Ramos (cell line): ENCODE measurements at regions not wholly inside any gene's neighbourhood (a gene's known extent, or its start where the extent isn't known, plus 50 kb on each side); places are given as distances from the start of the nearest gene placed in this dataset.
"Not testable (repeated sequence)": the region's sequence is repeated elsewhere in the genome, so short reads cannot be mapped to it uniquely, and the experiment has no call there.

Source experiments
- in situ Hi-C: fragments of 300-500 bp; cut with MboI; formaldehyde crosslinking; loops from one replicate; pipeline ENCODE4 v1.14.3; 2022; ENCODE audit warnings: low sequenced_read_pairs; ENCODE audit not compliant: unreplicated experiment

DNA sequence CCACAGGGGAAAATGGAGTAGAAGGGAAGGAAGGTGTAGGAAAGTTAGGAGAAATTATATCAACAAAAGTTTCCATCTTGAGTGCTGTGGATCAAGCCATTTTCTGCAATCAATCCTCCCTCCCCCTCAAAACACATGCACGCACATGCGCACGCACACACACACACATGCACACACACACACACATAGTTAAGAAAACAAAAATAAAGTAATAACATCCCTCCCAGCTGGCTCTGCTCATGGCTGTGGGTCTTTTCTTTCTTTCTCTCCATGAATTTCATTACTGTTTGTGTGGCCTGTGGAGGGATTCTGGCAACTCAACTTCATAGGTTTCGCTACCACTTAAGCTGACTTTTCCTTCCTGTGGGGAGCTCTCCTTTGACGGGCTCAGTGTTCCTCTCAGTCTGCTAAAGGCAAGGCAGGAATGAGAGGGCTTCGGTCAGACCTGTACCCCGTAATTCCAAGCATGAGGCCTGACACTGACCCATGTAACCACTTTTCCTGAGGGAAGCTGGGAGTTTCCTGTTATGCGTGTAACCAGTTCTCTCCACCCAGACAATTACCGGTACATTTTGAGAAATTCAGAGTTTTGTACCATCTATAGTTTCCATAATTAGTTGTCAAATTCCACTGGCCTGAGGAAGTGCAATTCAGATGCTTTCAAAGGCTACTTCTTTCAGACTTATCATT lies 79.8 kb downstream of the ZNF92 start:
- in situ Hi-C loops = no loop called here

GRCh38 chr7:65454469-65454868 lies 80.8 kb downstream of the ZNF92 start:
- in situ Hi-C loops = no loop called here

DNA sequence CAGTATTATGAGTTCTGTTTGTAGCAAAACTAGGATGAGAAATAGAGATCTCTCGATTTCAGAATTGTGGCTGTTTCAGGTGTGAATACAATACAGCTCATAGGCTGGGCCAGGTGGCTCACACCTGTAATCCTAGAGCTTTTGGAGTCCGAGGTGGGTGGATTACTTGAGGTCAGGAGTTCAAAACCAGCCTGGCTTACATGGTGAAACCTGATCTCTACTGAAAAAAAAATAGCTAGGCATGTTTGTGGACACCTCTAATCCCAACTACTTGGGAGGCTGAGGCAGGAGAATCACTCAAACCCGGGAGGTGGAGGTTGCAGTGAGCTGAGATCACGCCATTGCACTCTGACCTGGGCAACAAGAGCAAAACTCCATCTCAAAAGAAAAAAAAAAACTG lies 81.4 kb downstream of the ZNF92 start:
- in situ Hi-C loops = not testable (repeated sequence)

DNA sequence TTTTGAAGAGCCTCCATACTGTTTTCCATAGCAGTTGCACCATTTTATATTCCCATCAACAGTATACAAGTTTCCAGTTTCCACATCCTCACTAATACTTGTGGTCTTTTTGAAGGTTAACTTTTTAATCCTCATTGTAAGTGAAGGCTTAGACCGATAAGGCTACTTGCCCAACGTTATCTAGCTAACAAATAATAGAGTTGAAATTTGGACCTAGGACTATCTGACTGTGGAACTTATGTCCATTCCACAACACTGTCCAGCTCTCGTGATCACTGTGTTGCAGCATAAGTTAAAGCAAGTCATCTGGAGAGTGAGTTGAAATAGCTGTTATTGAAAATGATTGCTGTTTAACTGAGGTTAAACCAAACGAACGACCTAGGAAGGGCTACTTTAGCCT lies 84.0 kb downstream of the ZNF92 start:
- in situ Hi-C loops = no loop called here

GRCh38 chr7:65459438-65459837 lies 85.8 kb downstream of the ZNF92 start:
- in situ Hi-C loops = no loop called here

- in situ Hi-C loops = no loop called here
These were observed 88.6 kb downstream of the ZNF92 start for GRCh38 chr7:65462148-65462716.

DNA sequence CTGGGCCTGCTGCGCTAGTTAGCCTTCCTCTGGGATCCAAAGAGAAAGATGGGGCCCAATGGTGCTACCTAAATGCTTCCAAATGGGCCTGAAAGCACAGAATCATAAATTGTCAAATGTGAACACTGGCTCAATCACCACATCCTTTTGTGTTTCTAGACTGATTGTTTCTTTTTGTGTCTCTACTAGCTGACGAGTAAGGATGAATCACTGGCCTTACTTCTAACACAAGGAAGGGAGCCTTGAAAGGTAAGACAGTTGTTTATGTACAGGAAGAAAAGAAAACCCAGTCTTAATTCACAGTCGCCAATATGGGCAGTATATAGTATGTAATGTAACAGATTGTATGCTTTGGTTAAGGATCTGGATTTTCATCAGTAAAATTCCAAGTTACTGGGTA lies 89.5 kb downstream of the ZNF92 start:
- in situ Hi-C loops = no loop called here

GRCh38 chr7:65469919-65470558 lies 96.4 kb downstream of the ZNF92 start:
- in situ Hi-C loops = loop anchor here (10.0 kb wide), 1 partner anchor 785 kb away; no protein-coding TSS in a partner anchor

- in situ Hi-C loops = loop anchor here (10.0 kb wide), 1 partner anchor 787 kb away; no protein-coding TSS in a partner anchor
These were observed 97.9 kb downstream of the ZNF92 start for GRCh38 chr7:65471587-65471986.

DNA sequence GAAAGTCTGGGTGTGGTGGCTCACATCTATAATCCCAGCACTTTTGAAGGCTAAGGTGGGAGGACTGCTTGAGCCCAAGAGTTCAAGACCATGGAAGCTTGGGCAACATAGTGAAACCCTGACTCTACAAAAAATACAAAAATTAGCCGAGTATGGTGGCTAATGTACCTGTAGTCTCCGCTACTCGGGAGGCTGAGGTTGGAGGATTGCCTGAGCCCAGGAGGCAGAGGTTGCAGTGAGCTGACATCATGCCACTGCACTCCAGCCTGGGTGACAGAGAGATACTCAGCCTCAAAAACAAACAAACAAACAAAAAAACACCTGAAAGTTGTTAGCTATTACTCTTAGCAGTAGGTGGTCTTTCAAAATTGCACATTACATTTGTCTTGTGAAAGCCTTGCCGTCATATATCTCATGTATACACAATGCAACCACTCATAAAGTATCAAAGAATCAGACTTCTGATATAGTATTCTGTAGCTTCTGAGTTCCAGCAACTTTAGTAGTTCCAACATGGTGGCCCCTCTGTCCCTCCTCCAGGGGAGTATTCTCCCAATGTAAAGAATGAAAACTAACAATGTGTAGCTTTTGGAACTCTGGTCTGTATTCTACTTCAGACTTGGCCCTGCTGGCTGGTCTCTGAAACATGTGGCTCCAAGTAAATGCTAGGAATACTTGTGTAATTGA lies 101.5 kb downstream of the ZNF92 start:
- in situ Hi-C loops = loop anchor here (10.0 kb wide), 1 partner anchor 790 kb away; no protein-coding TSS in a partner anchor

- in situ Hi-C loops = loop anchor here (10.0 kb wide), 1 partner anchor 791 kb away; no protein-coding TSS in a partner anchor
These were observed 102.2 kb downstream of the ZNF92 start for GRCh38 chr7:65475734-65476319.

DNA sequence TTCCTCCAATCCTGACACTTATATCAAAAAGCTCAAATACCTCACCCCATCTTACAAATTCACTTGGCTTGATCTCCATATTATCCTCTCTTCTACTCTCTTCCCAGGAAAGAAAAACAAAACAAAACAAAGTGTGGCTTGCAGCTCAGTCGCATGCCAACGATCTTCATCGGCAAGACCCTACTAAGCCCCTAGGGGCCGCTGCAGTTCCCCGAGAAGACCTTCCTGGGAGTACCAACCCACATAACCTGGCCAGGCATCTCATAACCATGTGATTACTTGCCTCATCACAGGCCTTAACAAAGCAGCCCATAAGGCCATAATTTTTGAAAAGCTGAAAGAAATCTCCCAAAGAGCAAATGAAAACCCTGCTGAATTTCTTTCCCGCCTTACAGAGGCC lies 103.7 kb downstream of the ZNF92 start:
- in situ Hi-C loops = loop anchor here (10.0 kb wide), 1 partner anchor 793 kb away; no protein-coding TSS in a partner anchor

DNA sequence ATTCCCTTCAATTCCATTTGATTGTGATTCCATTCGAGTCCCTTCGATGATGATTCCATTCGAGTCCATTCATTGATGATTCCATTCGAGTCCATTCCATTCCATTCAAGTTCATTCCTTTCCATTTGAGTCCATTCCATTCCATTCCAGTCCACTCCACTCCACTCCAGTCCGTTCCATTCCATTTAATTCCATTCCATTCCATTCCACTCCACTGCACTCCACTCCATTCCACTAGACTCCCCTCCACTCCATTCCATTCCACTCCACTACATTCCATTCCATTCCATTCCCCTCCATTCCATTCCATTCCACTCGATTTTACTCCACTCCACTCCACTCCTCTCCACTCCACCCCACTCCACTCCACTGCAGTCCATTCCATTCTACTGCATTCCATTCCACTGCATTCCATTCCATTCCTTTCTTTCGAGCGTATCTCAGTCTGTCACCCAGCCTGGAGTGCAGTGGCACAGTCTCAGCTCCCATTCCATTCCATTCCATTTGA lies 115.7 kb downstream of the ZNF92 start:
- in situ Hi-C loops = no loop called here

- in situ Hi-C loops = not testable (repeated sequence)
These were observed 123.0 kb downstream of the ZNF92 start for GRCh38 chr7:65496697-65497096.

DNA sequence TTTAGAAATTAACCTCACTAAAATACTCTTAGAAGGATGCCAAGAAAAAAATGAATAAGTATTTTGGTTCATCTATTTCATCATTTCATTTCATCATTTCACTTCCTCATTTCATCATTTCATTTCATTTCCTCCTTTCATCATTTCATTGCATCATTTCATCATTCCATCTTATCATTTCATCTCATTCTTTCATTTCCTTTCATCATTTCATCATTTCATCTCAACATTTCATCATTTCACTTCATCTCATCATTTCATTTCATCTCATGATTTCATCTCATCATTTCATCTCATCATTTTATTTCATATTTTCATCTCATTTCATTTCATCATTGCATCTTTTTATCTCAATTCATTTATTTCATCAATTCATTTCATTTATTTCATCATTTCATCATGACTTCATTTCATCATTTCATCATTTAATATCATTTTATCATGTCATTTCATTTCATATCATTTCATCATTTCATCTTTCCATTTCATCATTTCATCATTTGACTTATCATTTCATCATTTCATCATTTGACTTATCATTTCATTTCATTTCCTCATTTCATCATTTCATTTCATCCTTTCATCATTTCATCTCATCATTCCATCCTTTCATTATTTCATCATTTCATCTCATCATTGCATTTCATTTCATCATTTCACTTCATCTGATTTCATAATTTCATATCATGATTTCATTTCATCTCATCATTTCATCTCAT lies 129.9 kb downstream of the ZNF92 start:
- in situ Hi-C loops = loop anchor here (25.0 kb wide), 1 partner anchor 109 kb away; no protein-coding TSS in a partner anchor

DNA sequence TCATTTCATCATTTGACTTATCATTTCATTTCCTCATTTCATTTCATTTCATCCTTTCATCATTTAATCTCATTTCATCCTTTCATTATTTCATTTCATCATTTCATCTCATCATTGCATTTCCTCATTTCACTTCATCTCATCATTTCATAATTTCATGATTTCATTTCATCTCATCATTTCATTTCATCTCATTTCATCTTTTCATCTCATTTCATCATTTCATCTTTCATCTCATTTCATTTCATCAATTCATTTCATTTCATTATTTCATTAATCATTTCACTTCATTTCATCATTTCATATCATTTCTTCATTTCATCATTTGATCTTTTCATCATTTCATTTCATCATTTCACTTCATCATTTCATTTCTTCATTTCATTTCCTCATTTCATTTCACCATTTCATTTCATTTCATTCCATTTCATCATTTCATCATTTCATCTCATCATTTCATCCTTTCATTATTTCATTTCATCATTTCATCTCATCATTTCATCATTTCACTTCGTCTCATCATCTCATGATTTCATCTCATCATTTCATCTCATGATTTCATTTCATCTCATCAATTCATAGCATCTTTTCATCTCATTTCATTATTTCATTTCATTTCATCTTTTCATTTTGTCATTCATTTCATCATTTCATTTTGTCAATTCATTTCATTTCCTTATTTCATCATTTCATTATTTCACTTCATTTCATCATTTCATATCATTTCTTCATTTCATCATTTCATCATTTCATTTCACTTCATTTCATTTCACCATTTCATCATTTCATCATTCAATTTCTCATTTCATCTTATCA lies 131.1 kb downstream of the ZNF92 start:
- in situ Hi-C loops = loop anchor here (25.0 kb wide), 1 partner anchor 108 kb away; no protein-coding TSS in a partner anchor

DNA sequence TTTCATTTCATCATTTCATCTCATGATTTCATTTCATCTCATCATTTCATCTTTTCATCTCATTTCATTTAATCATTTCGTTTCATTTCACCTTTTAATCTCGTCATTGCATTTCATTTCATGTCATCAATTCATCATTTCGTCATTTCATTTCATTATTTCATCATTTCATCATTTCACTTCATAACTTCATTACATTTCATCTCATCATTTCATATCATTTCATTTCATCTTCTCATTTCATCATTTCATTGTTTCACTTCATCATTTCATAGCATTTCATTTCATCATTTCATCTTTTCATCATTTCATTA lies 131.6 kb downstream of the ZNF92 start:
- in situ Hi-C loops = loop anchor here (25.0 kb wide), 1 partner anchor 107 kb away; no protein-coding TSS in a partner anchor

- in situ Hi-C loops = loop anchor here (25.0 kb wide), 1 partner anchor 104 kb away; no protein-coding TSS in a partner anchor
These were observed 135.1 kb downstream of the ZNF92 start for GRCh38 chr7:65508581-65509367.
